A549 (cell line): ENCODE measurements at regions not wholly inside any gene's neighbourhood (a gene's known extent, or its start where the extent isn't known, plus 50 kb on each side); places are given as distances from the start of the nearest gene placed in this dataset.

Experiments
- CEBPB ChIP-seq, 2 experiments: fragments of >200 bp in 1 of 2; sonication (Bioruptor Twin) in 1 of 2; formaldehyde crosslinking in 1 of 2; IDR thresholded peaks; 2 replicates each; pipeline ENCODE4 v1.6.1; 2012 to 2016
- CTCF ChIP-seq: fragments of >200 bp; sonication (Bioruptor Twin); formaldehyde crosslinking; IDR thresholded peaks from 3 replicates; pipeline ENCODE4 v1.5.1; 2016
- ELK1 ChIP-seq: fragments of 150-350 bp; IDR thresholded peaks from 2 replicates; pipeline ENCODE4 v1.6.1; 2014; ENCODE audit warnings: low read depth, mild to moderate bottlenecking, low read length
- FOSL2 ChIP-seq, 2 experiments: fragments of 450-650 bp in 1 of 2; fragments of >200 bp in 1 of 2; sonication (Bioruptor Twin) in 1 of 2; formaldehyde crosslinking; IDR thresholded peaks; 2 replicates each; pipeline versions ENCODE4 v1.5.0 to v1.6.1; 2016 to 2020; ENCODE audit warnings: mild to moderate bottlenecking in 1 of 2, moderate library complexity in 1 of 2
- KDM5A ChIP-seq: fragments of 200-600 bp; sonication (generic); IDR thresholded peaks from 2 replicates; pipeline ENCODE4 v1.6.1; 2016; ENCODE audit warnings: antibody characterized with exemption, mild to moderate bottlenecking
- MAX ChIP-seq: IDR thresholded peaks from 2 replicates; pipeline ENCODE4 v1.6.1; 2012
- MAZ ChIP-seq: fragments of 150-350 bp; IDR thresholded peaks from 2 replicates; pipeline ENCODE4 v1.6.1; 2014; ENCODE audit warnings: antibody characterized with exemption, low read depth, low read length, borderline replicate concordance
- POLR2A ChIP-seq: IDR thresholded peaks from 2 replicates; pipeline ENCODE4 v1.6.1; 2012; ENCODE audit warnings: mild to moderate bottlenecking, low read length
- RAD21 ChIP-seq, 2 experiments: fragments of >200 bp in 1 of 2; sonication (Bioruptor Twin) in 1 of 2; formaldehyde crosslinking in 1 of 2; IDR thresholded peaks in 1 of 2; conservative IDR thresholded peaks in 1 of 2; 2 replicates in 1 of 2; 3 replicates in 1 of 2; pipeline ENCODE4 v1.6.1; 2012 to 2018; ENCODE audit warnings: inconsistent platforms in 1 of 2
- USF2 ChIP-seq: fragments of 450-650 bp; IDR thresholded peaks from 2 replicates; pipeline ENCODE4 v1.6.1; 2014; ENCODE audit warnings: antibody characterized with exemption

GRCh38 chr2:40037303-40037702 lies 258.2 kb upstream of the THUMPD2 start:
- no peak for TF ChIP-seq ELK1
- no peak for TF ChIP-seq POLR2A
- no peak for TF ChIP-seq CTCF
- TF ChIP-seq FOSL2 (IDR thresholded peaks at IDR 0.05) = no peak
- no peak for TF ChIP-seq FOSL2 (CRISPR knock-in tag; IDR thresholded peaks at IDR 0.05)
- no peak for TF ChIP-seq KDM5A
- no peak for TF ChIP-seq MAX
- no peak for TF ChIP-seq RAD21 (conservative IDR thresholded peaks at IDR 0.05 in 1 of 2, IDR thresholded peaks at IDR 0.05 in 1 of 2)
- TF ChIP-seq MAZ = no peak
- no peak for TF ChIP-seq USF2
- no peak for TF ChIP-seq CEBPB (IDR thresholded peaks at IDR 0.05)
